ENCODE measurements at regions not wholly inside any gene's neighbourhood (a gene's known extent, or its start where the extent isn't known, plus 50 kb on each side); places are given as distances from the start of the nearest gene placed in this dataset.
A peak's percentile ranks its signal among the peaks of the same experiment; 100 is the strongest.

DNA sequence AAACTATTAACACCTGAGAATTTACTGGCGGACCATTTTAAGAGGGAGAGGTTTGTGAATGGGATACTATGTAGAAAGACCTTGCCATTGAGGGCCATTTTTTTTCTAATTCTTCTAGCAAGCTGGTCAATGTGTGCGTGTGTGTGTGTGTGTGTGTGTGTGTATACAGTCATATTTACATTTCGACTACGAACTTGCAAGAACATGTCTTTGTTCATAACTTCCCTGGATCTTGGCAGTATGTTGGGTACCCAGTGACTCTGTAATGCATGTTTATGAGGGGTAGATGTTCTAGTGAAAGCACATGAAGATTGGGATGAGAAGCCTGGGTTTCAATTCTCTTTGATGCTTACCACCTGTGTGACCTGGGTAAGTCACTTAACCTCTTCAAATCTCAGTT, 133.6 kb downstream of the UBE2E3 start:
- no peak for DNase-seq

DNA sequence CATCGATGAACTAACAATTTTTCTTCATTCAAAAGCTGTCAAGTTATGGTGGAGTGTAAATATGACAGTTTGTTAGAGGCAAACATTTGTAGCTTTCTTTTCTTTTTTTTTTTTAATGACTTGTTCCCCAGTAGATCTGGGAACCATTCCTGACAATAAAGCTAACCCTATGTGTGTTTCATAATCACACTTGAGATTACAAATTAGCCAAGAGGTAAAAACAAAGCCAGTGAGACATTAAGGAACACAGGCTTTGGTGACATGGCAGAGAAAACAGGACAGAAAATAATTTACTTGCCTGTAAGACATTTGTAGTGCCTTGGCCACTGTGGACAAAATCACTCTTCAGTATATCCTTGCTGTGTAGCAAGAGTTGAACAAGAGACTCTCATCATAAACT, 135.9 kb downstream of the UBE2E3 start:
- DNase-seq, result no peak

DNA sequence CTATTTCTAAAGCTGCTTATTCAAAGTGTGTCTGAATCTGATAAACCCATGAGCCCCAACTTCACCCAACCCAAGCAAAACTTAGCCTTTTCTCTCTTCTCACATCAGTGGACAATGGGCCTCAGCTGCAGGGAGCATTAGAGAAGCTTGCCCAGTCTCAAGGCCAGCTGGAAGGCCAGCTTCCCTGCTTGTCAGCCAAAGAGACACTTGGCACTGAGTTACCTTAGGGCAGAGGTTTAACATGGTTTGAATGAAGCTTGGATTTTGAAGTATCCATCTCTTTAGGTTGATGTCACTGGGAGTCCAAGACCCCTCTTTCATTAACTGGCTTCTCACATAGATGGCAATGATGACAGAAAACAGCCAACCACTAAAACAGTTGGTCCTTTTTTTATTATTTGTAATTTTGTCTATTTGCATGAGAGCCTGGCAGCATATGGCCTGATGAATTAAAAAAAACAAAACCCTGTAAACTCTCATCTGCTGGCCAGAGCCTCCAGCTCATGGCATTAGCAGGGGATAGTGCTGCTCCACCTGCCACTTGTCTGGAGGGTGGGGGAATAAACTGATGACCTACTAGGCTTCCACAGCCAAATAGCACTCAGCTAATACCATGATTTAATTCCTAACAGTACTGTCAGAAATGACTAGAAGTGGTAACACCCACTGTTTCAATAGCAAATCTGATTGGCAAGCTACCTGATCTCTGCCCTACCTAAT, 137.0 kb downstream of the UBE2E3 start:
- DNase-seq, result no peak

DNA sequence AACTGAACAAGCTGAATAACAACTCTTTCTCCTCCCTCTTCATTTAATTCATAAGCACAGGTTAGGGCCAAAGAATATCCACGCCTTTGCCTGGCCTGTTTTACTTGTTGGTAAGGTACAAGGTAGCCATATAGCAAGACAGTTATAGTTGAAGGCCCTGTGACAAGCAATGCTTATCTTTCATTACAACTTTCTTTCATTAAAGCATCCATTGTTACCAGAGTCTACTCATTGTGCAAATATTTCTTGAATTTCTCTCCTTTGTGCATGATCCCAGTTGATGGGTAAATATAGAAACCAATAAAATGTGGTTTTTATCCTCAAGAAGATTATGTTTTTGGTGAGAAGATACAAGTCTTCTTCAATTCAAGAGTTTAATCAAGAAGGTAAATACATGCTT, 140.2 kb downstream of the UBE2E3 start:
- no peak for DNase-seq

DNA sequence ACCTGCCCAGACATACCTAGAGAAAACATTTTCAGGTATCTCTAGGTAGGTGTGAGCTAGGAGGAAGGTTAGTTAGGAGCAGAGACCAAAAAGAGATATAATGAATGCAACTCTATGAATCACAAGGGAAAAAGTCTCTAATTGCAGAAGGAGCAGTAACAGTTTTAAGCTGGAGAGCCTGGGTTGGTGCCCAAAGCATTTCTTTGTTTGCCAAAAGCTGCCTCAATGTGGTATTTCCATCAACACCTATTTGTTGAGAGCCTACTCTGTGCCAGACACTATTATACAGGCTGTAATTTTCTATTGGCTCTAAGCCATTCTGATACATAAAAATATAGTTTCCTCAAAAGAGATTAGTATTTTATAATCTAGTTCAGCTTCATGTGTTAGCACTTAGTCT, 141.6 kb downstream of the UBE2E3 start:
- no peak for DNase-seq

DNA sequence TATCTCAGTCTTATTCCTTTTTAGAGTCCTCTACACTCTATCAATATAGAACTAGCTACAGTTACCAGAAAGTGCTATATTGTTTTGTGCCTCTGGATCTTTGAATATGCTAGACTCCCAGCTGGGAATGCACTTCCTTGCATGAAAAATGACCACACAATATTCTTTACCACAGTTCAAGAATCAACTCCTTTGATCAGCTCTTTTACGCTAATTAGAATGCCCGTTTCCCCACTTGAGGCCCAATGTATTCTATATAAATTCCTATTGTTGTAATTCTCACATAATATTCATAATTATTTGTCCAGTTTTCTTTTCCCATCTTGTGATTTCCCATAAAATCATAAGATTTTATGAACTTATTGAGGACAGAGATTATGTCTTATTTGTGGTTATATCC, 142.2 kb downstream of the UBE2E3 start:
- DNase-seq, result no peak

DNA sequence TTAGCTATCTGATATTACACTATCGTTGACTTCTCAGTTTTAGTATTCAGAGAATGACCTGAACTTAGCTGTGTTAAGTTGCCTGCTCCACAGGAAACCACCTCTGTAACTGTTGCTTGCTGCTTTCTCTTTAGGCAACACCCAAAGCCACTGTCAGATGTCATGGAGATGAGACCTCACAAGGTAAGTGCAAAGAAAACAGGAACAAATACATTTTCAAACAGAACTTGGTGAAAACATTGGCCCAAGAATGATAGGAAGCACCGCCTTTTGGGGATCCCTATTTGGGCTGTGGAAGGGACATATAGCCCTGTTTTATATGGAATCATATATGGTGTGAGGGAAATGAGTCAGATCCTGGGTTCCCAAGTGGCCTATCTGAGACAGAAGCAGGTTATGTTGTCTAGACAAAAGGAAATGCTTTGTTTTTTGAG, 143.4 kb downstream of the UBE2E3 start:
- DNase-seq, result no peak

DNA sequence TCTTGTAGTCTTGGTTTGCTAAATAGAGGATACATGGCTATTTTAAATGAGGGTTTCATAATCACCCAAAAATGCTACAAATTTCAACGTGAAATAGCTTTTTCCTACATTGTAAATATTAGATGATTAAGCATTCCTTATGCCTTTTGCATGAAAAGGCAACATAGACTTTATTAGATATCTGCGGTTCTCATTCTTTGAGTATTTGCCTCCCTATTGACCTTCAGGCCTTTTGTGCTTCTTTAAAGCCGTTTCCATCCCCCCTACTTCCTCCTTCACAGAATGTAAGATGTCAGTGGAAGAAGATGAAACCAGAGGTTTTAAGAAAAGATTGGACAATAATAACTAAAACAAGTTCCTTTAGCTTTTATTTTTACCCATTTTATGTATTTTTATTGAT, 144.1 kb downstream of the UBE2E3 start:
- DNase-seq, result no peak

DNA sequence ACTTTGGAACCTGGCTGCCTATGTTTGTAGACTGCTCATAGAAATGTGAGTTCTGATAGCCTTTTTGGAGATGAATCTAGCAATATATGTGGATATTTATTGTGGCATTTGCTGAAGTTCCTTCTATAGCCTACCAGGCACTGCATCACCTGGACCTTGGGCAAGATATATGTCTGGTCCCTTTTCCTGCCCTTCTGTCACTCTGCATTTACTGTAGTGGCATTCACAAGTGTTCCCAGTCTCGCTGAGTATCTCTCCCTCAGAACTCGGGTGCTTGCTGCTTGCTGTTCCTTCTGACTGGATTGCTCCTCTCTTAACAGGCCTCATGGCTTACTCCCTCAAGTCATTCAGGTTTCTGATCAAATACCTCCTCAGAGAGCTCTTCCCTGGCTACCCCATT, 145.0 kb downstream of the UBE2E3 start:
- no peak for DNase-seq

DNA sequence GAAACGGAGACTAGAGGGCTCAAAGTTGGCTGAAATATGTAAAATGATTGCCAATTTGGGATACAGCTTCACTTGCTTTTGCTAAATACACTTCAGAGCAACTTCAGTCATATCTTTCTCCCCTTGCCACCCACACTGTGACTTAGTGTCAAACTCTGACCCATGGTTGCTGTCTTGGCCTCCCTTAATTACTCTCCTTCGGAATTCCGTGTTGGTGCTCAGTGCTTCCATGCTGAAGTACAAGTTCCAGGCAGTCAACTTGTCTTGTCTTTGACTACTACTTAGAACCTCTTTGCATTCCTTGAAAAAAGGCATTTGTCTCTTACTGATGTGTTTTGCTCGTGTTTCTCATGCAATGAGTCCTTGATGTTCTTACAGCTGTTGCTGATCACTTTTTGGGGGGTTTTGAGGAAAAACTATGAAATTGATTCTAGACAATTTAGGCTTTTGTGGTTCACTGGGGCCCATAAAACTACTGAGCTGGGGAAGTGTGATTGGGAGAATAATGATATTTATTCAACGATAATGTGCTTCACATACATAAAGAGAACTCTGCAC, 146.0 kb downstream of the UBE2E3 start:
- DNase-seq, result no peak

DNA sequence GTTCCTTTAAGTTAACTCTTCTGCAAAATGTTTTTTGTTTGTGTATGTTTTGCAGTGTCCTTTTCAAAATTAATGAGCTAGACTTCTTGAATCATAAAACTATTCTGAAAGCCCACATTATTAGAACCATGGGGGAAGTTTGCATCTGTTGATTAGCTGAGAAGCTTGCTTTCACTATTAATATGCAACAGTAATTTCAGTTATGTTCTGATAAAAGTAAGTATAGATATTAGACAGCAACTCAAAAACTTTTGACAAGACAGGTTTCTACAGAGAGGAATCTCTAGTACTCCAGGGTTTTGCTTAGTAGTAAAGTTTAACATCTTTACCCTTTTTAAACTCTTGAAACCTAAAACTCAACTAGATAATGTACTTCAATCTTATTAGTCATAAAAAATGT, 147.8 kb downstream of the UBE2E3 start:
- DNase-seq, result no peak

DNA sequence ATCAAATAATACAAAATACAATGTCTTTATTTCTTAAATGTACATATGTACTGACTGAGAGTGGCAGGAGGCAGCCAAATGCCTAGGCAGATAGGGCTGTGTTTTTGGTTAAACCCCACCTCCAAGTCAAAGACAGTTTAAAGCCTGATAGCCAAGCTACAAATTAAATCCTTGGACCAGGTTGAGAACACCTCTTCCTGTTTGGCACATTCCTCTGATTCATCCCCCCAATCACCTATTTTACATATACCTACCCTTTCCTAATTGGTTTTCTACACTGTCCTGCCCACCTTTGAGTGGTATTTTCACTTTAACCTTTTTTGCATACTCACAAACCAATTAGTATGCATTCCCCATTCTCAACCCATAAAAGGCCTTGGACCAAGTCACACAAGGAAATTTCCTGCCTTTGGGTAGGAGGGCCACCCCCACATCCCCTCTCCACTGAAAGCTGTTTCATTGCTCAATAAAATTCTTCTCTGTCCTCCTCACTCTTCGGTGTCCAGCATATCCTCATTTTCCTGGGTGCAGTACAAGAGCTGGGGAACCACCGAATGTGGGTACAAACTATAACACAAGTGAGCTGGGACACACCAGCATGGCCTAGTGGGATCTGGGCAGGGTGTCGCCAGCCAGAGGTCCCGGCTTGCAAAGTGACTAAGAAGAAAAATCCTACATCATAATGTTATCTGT, 149.1 kb downstream of the UBE2E3 start:
- no peak for DNase-seq

DNA sequence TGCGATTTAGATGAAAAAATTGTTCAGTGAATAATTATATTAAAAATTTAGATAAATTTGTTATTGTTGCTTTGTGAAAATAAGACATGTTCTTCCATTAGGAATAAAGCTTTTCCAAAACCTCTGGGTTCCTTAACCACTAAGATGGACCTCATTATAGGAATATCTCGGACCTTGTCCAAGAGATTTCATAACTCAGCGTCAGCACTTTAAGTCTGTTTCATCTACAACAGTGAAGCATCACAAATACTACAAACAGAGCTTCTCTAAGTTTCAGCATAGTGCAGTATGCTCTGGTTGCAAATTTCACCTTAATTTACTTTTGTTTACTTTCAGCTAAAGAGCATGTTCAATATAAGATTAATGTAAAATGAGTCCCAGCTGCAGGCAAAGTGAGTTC, 150.3 kb downstream of the UBE2E3 start:
- DNase-seq, result no peak

DNA sequence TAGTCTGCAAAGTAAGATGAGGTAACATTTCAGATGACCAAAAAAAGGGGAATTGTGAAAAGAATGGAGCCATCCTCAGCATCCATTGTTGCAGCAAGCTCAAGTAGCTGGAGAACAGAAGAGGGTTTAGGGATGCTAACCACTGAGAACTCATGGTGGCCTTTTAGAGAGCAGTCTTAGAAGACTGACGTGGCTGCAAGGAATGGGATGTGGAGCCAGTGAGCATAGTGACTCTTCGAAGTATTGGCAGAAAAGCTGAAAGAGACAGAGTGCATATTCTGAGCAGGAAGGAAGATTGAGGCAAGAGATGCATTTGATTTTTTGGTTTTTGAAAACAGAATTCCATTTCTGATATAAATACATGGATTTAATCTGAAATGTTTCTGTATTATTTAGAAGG, 151.2 kb downstream of the UBE2E3 start:
- DNase-seq, result no peak

DNA sequence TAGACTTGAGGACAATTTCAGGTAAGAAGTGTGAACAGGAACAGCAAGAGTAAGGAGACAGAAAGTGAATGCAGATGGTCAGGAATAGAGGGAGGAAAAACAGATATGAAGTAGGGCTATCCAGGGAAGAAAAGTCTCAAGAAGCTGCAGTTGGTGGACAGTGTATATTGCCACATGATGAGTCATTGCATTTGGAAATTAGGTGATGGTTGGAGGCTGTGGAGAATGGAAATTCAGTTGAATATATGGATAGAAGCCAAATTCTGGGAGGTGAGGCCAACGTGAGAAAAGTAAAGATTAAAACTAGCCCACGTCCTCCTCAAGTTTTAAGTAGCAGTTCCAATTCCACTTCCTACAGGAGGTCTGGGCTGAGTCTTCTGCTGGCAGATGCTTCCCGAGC, 158.4 kb downstream of the UBE2E3 start:
- DNase-seq, result no peak

DNA sequence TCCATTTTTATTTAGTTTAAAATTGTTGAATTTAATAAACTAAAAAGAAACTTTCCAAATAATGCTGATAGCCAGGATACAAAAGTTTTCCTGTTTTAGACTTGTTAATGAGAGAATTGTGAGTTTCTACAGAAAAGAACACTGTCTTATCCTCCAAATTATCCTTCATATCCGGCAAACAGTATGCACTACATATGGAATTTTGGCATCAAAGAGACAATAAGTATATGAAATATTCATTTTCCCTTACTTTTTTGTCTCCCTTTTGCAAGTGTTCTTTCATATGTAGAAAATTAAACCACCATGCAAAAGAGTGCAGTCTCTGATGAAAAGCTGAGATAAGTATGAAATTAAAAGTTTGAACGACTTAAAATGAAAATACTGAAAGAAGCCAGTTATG, 159.4 kb downstream of the UBE2E3 start:
- DNase-seq, result no peak

DNA sequence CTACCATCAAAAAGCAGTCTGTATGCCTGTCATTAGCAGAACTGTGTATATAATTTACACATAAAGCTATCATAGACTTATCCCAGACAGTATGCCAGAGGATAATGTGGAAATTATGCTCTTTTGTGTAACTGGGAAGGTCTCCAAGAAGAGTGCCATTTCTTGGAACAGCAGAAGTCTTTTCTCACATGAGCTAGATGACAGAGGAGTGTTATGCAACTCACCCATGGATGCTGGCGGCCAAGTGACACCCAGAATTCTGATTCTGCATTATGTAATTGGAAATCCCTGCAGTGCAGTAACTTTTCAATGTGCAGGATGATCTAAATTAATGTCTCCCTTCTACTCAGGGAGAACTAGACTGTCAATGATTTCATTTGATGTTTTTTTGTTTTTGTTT, 160.0 kb downstream of the UBE2E3 start:
- peak; percentile 30 for DNase-seq

DNA sequence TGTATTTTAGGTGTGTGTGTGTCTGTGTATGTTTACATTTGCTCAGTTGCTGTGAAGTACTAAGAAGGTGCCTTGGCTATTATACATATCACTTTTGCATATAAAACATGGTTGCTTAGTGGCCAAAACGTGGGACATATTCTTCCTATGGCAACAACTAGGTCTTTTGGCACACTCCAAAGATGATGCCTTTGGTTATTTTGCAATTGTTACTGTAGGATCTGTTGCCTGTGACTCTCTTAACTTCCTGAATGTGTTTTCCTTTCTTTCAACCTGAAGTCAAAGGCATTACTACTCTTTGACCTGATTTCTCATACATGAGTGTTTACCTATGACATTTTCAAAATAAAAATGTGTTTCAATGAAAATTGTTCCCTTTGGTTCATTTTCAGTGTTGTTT, 160.5 kb downstream of the UBE2E3 start:
- DNase-seq, result no peak

DNA sequence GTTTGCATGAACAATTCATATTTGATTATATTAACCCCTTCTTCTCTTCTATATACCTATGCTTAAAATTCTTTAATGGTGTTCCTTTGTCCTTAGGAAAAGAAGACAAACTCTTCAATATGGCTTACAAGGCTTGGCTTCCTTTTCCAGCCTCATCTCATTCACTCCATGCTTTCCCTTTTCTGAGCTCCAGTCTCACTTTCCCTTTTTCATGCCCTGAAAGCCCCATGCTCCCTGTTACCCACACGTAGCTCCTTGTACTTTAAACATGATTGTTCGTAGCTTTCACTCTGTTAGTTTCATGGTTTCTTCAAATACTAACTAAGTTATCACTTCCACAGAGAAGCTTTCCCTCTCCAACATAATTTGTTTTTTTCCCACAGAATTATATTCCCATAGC, 161.3 kb downstream of the UBE2E3 start:
- no peak for DNase-seq

DNA sequence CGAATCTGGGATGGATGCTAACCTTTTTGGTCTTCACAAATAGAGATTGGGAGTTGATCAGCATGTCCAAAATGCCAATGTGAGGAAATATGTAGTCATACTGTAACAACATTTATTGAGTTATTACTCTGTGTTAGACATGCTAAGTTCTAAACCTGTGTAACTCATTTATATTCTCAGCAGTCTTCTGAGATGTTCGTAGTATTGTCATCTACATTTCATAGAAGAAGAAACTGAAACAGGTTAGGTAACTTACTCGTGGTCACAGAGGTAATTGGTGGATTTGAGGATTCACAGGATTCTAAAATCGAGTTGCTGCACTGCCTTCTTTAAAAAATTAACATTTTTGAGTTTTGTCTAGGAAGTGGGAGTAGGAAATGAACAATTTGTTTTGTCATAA, 162.1 kb downstream of the UBE2E3 start:
- no peak for DNase-seq

DNA sequence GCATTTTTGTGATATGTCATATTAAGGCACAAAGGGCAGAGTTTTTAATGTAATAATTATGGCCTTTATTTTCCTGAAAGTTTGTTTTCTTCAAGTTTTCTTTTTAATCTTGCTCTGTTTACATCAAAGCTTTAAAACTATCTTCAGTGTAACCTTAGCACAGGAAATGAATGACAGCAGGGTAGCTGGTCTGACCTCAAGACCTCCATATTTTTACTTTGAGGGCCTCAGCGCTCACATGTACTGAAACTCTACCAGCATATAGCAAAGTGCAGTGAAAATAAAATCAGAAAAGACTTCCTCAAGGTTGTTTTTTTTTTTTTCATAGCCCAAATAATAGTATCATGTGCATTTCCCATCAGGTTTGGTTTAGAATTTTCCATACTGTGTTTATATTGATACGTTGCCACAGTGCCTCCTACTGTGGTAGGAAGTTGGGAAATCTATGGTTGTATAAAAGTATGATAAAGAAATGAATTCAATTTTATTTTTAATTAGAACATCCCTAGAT, 163.4 kb downstream of the UBE2E3 start:
- DNase-seq, result no peak

DNA sequence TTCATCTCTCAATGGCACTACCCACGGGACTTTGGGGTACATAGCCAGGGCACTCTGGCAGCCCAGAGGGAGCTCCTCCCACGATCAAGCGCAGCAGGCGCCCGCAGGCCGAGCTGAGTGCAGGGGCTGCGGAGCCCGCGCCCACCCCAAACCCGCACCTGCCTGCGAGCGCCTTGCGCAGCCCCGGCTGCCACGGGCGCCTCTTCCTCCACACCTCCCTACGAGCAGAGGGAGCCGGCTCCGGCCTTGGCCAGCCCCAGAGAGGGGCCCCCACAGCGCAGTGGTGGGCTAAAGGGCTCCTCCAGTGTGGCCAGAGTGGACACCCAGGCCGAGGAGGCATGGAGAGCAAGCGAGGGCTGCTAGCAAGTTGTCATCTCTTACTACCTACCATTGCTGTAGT, 165.2 kb downstream of the UBE2E3 start:
- DNase-seq, result no peak

DNA sequence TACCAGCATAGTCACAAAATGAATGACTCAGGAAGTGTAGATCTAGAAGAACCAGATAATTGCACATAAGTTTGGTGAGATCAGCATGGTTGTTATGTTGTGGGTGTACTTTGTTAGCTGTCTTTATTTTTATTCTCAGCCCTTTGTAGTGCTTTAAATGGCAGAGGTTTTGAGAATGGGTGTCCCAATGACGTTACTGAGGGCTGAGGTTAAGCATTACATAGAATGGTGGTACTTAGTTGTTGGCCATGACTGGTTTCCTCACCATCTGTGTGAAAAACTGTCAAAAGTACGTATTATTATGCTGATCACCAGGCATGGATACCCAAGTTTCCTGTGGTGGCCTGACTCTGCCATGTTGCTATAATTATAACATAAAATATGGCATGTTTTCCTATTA, 165.8 kb downstream of the UBE2E3 start:
- no peak for DNase-seq

DNA sequence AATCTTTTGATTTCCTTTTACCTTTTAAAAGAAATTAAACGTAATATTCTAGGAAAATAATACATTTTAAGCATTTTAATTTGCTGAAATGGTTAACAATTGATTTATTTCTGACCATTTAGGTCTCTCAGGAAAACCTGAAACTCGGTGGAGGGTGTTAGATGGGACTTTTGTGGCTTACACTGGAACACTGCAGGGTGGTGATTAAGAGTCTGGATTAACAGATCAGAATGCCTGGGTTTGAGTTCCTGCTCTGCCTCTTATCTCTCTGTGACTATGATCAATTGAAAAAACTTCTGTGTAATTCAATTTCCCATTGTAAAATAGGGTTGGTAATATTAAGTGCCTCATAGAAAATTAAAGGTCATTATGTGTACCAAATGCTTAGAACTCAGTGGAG, 168.7 kb downstream of the UBE2E3 start:
- no peak for DNase-seq
